ENCODE measurements at regions not wholly inside any gene's neighbourhood (a gene's known extent, or its start where the extent isn't known, plus 50 kb on each side); places are given as distances from the start of the nearest gene placed in this dataset.

DNA sequence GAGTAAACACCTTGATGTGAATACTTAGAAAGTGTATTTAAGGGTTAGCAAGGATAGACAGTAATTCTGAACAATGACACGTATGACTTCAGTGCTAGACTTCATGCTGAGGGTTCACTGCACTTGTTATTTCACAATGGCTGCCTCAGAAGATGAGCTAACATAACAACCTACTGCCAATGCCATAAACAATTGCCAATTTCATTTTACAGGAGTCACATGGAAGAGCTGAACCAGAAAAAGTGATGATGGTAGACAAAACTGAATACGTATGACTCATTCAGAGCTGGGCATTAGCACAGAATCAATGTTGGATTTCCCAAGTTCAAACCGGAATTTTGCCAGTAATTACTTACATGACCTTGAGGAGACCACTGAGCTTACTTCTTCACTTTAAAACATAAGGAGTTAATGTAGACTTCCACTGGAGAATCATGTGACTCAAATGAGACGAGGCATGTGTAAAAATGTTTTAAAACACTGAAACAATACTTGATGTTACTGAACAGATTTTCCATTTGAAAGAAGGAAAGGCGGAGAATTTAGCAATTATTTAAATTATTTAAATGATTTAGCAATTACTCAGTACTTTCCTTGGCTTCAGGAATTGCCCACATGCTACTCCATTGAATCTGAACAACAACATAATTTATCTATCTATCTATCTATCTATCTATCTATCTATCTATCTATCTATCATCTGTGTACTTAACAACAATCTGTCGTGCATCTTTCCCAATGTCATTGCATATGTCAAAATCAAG, 868.5 kb upstream of the SLIT2 start:
- TF ChIP-seq, protein P1, sequence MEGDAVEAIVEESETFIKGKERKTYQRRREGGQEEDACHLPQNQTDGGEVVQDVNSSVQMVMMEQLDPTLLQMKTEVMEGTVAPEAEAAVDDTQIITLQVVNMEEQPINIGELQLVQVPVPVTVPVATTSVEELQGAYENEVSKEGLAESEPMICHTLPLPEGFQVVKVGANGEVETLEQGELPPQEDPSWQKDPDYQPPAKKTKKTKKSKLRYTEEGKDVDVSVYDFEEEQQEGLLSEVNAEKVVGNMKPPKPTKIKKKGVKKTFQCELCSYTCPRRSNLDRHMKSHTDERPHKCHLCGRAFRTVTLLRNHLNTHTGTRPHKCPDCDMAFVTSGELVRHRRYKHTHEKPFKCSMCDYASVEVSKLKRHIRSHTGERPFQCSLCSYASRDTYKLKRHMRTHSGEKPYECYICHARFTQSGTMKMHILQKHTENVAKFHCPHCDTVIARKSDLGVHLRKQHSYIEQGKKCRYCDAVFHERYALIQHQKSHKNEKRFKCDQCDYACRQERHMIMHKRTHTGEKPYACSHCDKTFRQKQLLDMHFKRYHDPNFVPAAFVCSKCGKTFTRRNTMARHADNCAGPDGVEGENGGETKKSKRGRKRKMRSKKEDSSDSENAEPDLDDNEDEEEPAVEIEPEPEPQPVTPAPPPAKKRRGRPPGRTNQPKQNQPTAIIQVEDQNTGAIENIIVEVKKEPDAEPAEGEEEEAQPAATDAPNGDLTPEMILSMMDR (IDR thresholded peaks at IDR 0.05), result no peak
- no peak for TF ChIP-seq POLR2A (IDR thresholded peaks at IDR 0.05)
